ENCODE measurements at regions not wholly inside any gene's neighbourhood (a gene's known extent, or its start where the extent isn't known, plus 50 kb on each side); places are given as distances from the start of the nearest gene placed in this dataset.

DNA sequence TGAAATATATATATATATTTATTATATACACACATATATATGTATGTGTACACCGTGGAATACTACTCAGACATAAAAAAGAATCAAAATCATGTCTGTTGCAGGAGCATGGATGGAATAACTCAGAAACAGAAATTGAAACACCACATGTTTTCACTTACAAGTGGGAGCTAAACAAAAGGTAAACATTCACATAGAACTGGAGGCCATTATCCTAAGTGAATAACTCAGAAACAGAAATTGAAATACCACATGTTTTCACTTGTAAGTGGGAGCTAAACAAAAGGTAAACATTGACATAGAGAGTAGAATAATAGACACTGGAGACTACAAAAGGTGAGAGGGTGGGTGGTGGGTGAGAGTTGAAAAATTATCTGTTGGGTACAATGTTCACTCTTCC lies 171.5 kb upstream of the GOLIM4 start:
- H3K4me3 ChIP-seq (ENCODE audit: insufficient read depth, low read length, poor library complexity, severe bottlenecking): no peak overlapping the region
- no peak overlapping the region for H3K9ac ChIP-seq (ENCODE audit: low read length)
- TF ChIP-seq, protein P1, sequence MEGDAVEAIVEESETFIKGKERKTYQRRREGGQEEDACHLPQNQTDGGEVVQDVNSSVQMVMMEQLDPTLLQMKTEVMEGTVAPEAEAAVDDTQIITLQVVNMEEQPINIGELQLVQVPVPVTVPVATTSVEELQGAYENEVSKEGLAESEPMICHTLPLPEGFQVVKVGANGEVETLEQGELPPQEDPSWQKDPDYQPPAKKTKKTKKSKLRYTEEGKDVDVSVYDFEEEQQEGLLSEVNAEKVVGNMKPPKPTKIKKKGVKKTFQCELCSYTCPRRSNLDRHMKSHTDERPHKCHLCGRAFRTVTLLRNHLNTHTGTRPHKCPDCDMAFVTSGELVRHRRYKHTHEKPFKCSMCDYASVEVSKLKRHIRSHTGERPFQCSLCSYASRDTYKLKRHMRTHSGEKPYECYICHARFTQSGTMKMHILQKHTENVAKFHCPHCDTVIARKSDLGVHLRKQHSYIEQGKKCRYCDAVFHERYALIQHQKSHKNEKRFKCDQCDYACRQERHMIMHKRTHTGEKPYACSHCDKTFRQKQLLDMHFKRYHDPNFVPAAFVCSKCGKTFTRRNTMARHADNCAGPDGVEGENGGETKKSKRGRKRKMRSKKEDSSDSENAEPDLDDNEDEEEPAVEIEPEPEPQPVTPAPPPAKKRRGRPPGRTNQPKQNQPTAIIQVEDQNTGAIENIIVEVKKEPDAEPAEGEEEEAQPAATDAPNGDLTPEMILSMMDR (IDR thresholded peaks at IDR 0.05; ENCODE audit: insufficient read depth, low read length, poor library complexity, severe bottlenecking): no peak
- TF ChIP-seq EZH2phosphoT487 (conservative IDR thresholded peaks at IDR 0.05; ENCODE audit: low read length): no peak
- no peaks in the 10 kb centered on the region for H3K79me2 ChIP-seq (ENCODE audit: insufficient read depth, low read length)
- H3K9me3 ChIP-seq (ENCODE audit: insufficient read depth, low read length): no peaks in the 10 kb centered on the region
- no peak overlapping the region for H3K27ac ChIP-seq (ENCODE audit: low read depth, low read length)
- no peak overlapping the region for H3K4me2 ChIP-seq (ENCODE audit: low read depth, low read length, poor library complexity, severe bottlenecking)
- no peaks in the 10 kb centered on the region for H3F3A ChIP-seq (ENCODE audit: insufficient read depth)
- H3K9me2 ChIP-seq (replicated peaks; ENCODE audit: insufficient read depth, low read length): no peaks in the 10 kb centered on the region
- no peaks in the 10 kb centered on the region for H3K27me3 ChIP-seq (ENCODE audit: low read length)
- H3K36me3 ChIP-seq (ENCODE audit: low read length): no peaks in the 10 kb centered on the region
- H4K20me1 ChIP-seq (ENCODE audit: low read depth, low read length): no peaks in the 10 kb centered on the region; the same call in 1 of the 2 replicates
- no peak overlapping the region for H2AFZ ChIP-seq (ENCODE audit: low read depth, low read length, severe bottlenecking)

DNA sequence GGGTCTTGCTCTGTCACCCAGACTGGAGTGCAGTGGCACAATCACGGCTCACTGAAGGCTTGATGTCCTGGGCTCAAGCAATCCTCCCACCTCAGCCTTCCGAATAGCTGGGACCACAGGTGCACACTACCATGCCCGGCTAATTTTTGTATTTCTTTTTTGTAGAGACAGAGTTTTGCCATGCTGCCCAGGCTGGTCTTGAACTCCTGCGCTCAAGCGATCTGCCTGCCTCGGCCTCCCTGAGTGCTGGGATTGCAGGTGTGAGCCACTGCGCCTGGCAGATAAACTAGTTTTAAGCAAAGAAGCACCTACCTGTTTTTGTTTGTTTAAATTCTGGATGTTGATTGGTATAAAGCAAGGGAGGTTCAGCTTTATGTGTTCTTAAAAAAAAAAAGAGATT lies 170.6 kb upstream of the GOLIM4 start:
- no peaks in the 10 kb centered on the region for H3K9me3 ChIP-seq (ENCODE audit: insufficient read depth, low read length)

DNA sequence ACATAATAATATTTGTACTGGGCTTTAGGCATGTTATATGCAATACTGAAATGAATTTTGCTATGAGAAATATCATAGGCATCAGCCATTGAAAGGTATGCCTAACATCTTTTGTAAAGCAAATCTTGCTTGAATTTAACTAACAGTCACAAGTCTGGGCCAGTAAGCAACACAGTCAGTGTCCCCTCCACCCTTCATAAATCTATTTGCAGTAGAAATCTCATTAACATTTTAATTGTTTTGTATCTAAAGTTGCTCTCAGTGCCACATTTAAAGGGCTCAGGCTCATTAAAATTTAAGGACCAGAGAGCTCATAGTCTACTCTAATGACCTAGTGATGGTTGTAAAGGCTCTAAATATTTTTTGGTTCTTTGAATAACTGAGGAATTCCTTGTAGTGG lies 167.2 kb upstream of the GOLIM4 start:
- Histone ChIP-seq H3K27me3 (ENCODE audit: low read length) (no peaks in the 10 kb centered on the region), H2AFZ (ENCODE audit: low read depth, low read length, severe bottlenecking) (no peak overlapping the region), H3K9me2 (replicated peaks; ENCODE audit: insufficient read depth, low read length) (no peaks in the 10 kb centered on the region), H3K9ac (ENCODE audit: low read length) (no peak overlapping the region), H3K4me2 (ENCODE audit: low read depth, low read length, poor library complexity, severe bottlenecking) (no peak overlapping the region), H3K27ac (ENCODE audit: low read depth, low read length) (no peak overlapping the region), H3K36me3 (ENCODE audit: low read length) (no peaks in the 10 kb centered on the region), H3K79me2 (ENCODE audit: insufficient read depth, low read length) (no peaks in the 10 kb centered on the region), H3K9me3 (ENCODE audit: insufficient read depth, low read length) (no peaks in the 10 kb centered on the region), H4K20me1 (ENCODE audit: low read depth, low read length) (no peaks in the 10 kb centered on the region), H3K4me3 (ENCODE audit: insufficient read depth, low read length, poor library complexity, severe bottlenecking) (no peak overlapping the region), H3F3A (ENCODE audit: insufficient read depth) (no peaks in the 10 kb centered on the region)
- no peak for TF ChIP-seq EZH2phosphoT487 (conservative IDR thresholded peaks at IDR 0.05; ENCODE audit: low read length)
- TF ChIP-seq, protein P1 (IDR thresholded peaks at IDR 0.05; ENCODE audit: insufficient read depth, low read length, poor library complexity, severe bottlenecking): no peak

More for the DNA sequence above, 170.6 kb upstream of the GOLIM4 start:
- no peak overlapping the region for H3K27ac ChIP-seq (ENCODE audit: low read depth, low read length)
- H3K9ac ChIP-seq (ENCODE audit: low read length): no peak overlapping the region
- no peaks in the 10 kb centered on the region for H3K36me3 ChIP-seq (ENCODE audit: low read length)
- H3K4me2 ChIP-seq (ENCODE audit: low read depth, low read length, poor library complexity, severe bottlenecking): no peak overlapping the region
- H3K9me2 ChIP-seq (replicated peaks; ENCODE audit: insufficient read depth, low read length): no peaks in the 10 kb centered on the region
- no peaks in the 10 kb centered on the region for H3K27me3 ChIP-seq (ENCODE audit: low read length)
- TF ChIP-seq, protein P1 (IDR thresholded peaks at IDR 0.05; ENCODE audit: insufficient read depth, low read length, poor library complexity, severe bottlenecking): no peak
- TF ChIP-seq EZH2phosphoT487 (conservative IDR thresholded peaks at IDR 0.05; ENCODE audit: low read length): no peak
- H3K79me2 ChIP-seq (ENCODE audit: insufficient read depth, low read length): no peaks in the 10 kb centered on the region
- no peak overlapping the region for H3K4me3 ChIP-seq (ENCODE audit: insufficient read depth, low read length, poor library complexity, severe bottlenecking)
- H4K20me1 ChIP-seq (ENCODE audit: low read depth, low read length): no peaks in the 10 kb centered on the region; the same call in 1 of the 2 replicates
- no peaks in the 10 kb centered on the region for H3F3A ChIP-seq (ENCODE audit: insufficient read depth)
- H2AFZ ChIP-seq (ENCODE audit: low read depth, low read length, severe bottlenecking): no peak overlapping the region
